RWPE1 (cell line): ENCODE measurements at regions not wholly inside any gene's neighbourhood (a gene's known extent, or its start where the extent isn't known, plus 50 kb on each side); places are given as distances from the start of the nearest gene placed in this dataset.

Source experiments
- CTCF ChIA-PET: fragments of 350-600 bp; sonication (Branson Sonifier 250); formaldehyde crosslinking; extraction: SDS; loops from one replicate; lab custom pipeline; 2021; lab: Yijun Ruan, JAX
- POLR2A ChIA-PET: fragments of 400-600 bp; formaldehyde crosslinking; extraction: SDS; loops from one replicate; lab custom pipeline; 2020; ENCODE audit warnings: antibody characterized with exemption; ENCODE audit not compliant: low non-redundant PET; lab: Yijun Ruan, JAX
- DNase-seq: peaks from one replicate; pipeline ENCODE4 v3.0.0; 2012; ENCODE audit warnings: low spot score
- H3K27ac ChIP-seq: fragments of 450-650 bp; 2 replicates; pipeline ENCODE4 v1.5.1; 2017
- CTCF ChIP-seq: fragments of 450-650 bp; conservative IDR thresholded peaks from 2 replicates; pipeline ENCODE4 v1.5.1; 2017; ENCODE audit warnings: low read depth, mild to moderate bottlenecking

- POLR2A ChIA-PET: no interaction called here
- CTCF ChIA-PET: no interaction called here
- H3K27ac ChIP-seq: no peak overlapping the region
- TF ChIP-seq CTCF: no peak
- DNase-seq: no peak
These were observed 63.5 kb upstream of the WNT11 start for GRCh38 chr11:76269661-76270261.

GRCh38 chr11:76269247-76269646, 62.9 kb upstream of the WNT11 start:
- no peak for TF ChIP-seq CTCF
- no peak for DNase-seq
- no peak overlapping the region for H3K27ac ChIP-seq
- CTCF ChIA-PET: no interaction called here
- POLR2A ChIA-PET: no interaction called here

GRCh38 chr11:76268498-76268897, 62.2 kb upstream of the WNT11 start:
- CTCF ChIA-PET: interaction anchor here (0.6 kb wide), 1 partner anchor 1424 kb away, joined by 3 read pairs; no protein-coding TSS in a partner anchor
- TF ChIP-seq CTCF: no peak

DNA sequence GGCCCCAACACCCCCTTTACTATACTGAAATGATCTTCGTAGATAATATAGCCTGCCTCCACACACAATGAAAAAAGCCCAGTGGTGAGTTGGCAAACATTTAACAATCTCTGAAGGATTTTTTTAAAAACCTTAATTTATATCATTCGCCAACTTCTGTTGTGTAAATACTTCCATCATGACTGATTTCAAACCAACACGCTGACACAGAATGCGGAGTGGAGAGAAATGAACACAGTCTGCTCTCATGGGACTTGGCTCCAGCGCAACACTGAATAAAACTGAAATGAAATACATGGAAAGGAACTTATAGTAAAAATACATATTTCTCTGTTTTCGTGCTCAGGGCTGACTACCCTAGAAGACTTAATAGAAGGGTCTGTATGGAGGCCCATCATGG, 61.3 kb upstream of the WNT11 start:
- H3K27ac ChIP-seq: no peak overlapping the region
- DNase-seq: no peak
- CTCF ChIA-PET: interaction anchor here (0.6 kb wide), 1 partner anchor 1425 kb away, joined by 3 read pairs; no protein-coding TSS in a partner anchor
- POLR2A ChIA-PET: interaction anchor here (0.6 kb wide), 1 partner anchor 20 kb away, joined by 3 read pairs; no protein-coding TSS in a partner anchor
- no peak for TF ChIP-seq CTCF

More at GRCh38 chr11:76268498-76268897, 62.2 kb upstream of the WNT11 start:
- no peak overlapping the region for H3K27ac ChIP-seq
- POLR2A ChIA-PET: no interaction called here
- DNase-seq: no peak

DNA sequence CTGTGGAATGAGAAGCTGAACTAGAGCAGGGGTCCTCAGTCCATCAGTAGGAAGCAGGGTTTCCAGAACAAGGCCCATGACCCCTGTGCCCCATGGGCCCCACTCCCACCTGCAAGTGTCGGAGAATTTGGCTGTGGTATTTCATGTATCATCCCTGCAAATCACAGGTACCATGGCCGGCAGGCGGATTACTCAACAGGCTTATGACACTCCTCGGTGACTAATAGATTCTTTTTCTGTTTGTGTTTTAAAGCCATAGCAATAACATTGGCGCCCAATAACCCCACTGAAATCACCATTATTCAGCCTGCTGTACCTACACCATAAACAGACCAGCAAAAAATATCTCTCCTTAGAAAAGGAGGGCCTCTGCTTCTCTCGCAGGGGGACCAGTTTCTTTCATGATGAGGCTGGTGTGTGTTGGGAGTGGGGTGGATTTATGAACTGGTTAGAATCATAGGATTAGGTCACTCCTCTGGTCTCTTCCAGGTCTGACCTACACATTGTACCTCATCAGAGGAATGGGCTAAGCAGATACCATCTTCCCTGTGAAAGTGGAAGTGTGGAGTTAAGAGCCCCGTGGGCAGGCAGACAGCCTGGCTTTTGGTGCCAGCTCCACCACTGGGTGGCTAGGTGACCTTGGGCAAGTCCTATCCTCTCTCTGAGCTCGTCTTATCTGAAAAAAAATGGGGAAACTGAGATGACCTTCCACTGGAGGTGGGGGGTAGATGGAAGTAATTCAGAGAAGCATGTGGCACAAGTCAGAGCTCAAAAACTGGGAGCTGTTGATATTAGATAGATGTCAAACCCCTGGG, 60.2 kb upstream of the WNT11 start:
- no peak for TF ChIP-seq CTCF
- H3K27ac ChIP-seq: peak overlapping the region; percentile 70
- CTCF ChIA-PET: no interaction called here
- POLR2A ChIA-PET: no interaction called here
- DNase-seq: peak; percentile 93

- ChIA-PET POLR2A (no interaction called here), CTCF (interaction anchor here (0.6 kb wide), 1 partner anchor 519 kb away, joined by 3 read pairs; no protein-coding TSS in a partner anchor)
- TF ChIP-seq CTCF: no peak
- peak overlapping the region; percentile 70 for H3K27ac ChIP-seq
- no peak for DNase-seq
These were observed 59.5 kb upstream of the WNT11 start for GRCh38 chr11:76265771-76266241.
